ENCODE measurements at regions not wholly inside any gene's neighbourhood (a gene's known extent, or its start where the extent isn't known, plus 50 kb on each side); places are given as distances from the start of the nearest gene placed in this dataset.

GRCh38 chr3:2036076-2036475 lies 62.6 kb upstream of the CNTN4 start:
- TF ChIP-seq CTCF (IDR thresholded peaks at IDR 0.05; ENCODE audit: low read length) (no peak), EZH2 (optimal IDR thresholded peaks at IDR 0.05; ENCODE audit: low read depth, low read length) (no peak), EZH2phosphoT487 (IDR thresholded peaks at IDR 0.05; ENCODE audit: low read length) (no peak)
